GM13976 (cell line): ENCODE measurements at regions not wholly inside any gene's neighbourhood (a gene's known extent, or its start where the extent isn't known, plus 50 kb on each side); places are given as distances from the start of the nearest gene placed in this dataset.
"Not testable (repeated sequence)": the region's sequence is repeated elsewhere in the genome, so short reads cannot be mapped to it uniquely, and the experiment has no call there.

ENCODE experiments used
- DNase-seq: peaks from one replicate; pipeline ENCODE4 v3.0.0; 2012; ENCODE audit warnings: low spot score
- CTCF ChIP-seq: IDR thresholded peaks from 2 replicates; pipeline ENCODE4 v1.5.1; 2012; ENCODE audit warnings: borderline replicate concordance, mild to moderate bottlenecking; ENCODE audit not compliant: insufficient read depth; ENCODE audit errors: extremely low read depth, missing control alignments, control extremely low read depth
- in situ Hi-C: fragments of 300-500 bp; cut with MboI; formaldehyde crosslinking; loops from one replicate; pipeline ENCODE4 v1.12.0; 2022; ENCODE audit warnings: low sequenced_read_pairs, mixed read lengths, inconsistent platforms; ENCODE audit not compliant: unreplicated experiment

GRCh38 chr4:85187106-85187505 lies 220.6 kb upstream of the WDFY3 start:
- no peak for DNase-seq
- TF ChIP-seq CTCF = no peak
- in situ Hi-C loops = no loop called here

GRCh38 chr4:85196015-85196414 lies 229.5 kb upstream of the WDFY3 start:
- in situ Hi-C loops, DNase-seq: not testable (repeated sequence)

GRCh38 chr4:85200106-85200505 lies 233.6 kb upstream of the WDFY3 start:
- in situ Hi-C loops = no loop called here
- no peak for DNase-seq
- TF ChIP-seq CTCF = no peak

GRCh38 chr4:85209161-85209560 lies 242.7 kb upstream of the WDFY3 start:
- no peak for TF ChIP-seq CTCF
- in situ Hi-C loops = no loop called here
- no peak for DNase-seq

GRCh38 chr4:85210353-85210752 lies 243.9 kb upstream of the WDFY3 start:
- in situ Hi-C loops = no loop called here
- TF ChIP-seq CTCF = no peak
- no peak for DNase-seq

- DNase-seq, in situ Hi-C loops: not testable (repeated sequence)
Observed at GRCh38 chr4:85216571-85216970, 250.1 kb upstream of the WDFY3 start.

- no peak for DNase-seq
- in situ Hi-C loops = no loop called here
- no peak for TF ChIP-seq CTCF
Observed at GRCh38 chr4:85218756-85219155, 252.3 kb upstream of the WDFY3 start.

GRCh38 chr4:85221606-85222005 lies 253.3 kb upstream of the ARHGAP24 start:
- in situ Hi-C loops = no loop called here
- TF ChIP-seq CTCF = no peak

More at GRCh38 chr4:85221606-85222005, 253.3 kb upstream of the ARHGAP24 start:
- no peak for DNase-seq
